GM12873 (cell line): ENCODE measurements at regions not wholly inside any gene's neighbourhood (a gene's known extent, or its start where the extent isn't known, plus 50 kb on each side); places are given as distances from the start of the nearest gene placed in this dataset.

Experiments
- CTCF ChIP-seq: IDR thresholded peaks from 2 replicates; pipeline ENCODE4 v1.5.1; 2012; ENCODE audit warnings: low read depth, mild to moderate bottlenecking, moderate library complexity, low read length, control low read depth; ENCODE audit not compliant: insufficient read depth; ENCODE audit errors: missing control alignments

GRCh38 chr2:237205561-237205971 is 119.9 kb downstream of the COPS8 start:
- no peak for TF ChIP-seq CTCF

- TF ChIP-seq CTCF: no peak
These were observed 122.0 kb downstream of the COPS8 start for GRCh38 chr2:237207646-237208045.

- TF ChIP-seq CTCF: no peak
These were observed 122.9 kb downstream of the COPS8 start for GRCh38 chr2:237208373-237209260.

GRCh38 chr2:237209885-237210284 is 124.2 kb downstream of the COPS8 start:
- TF ChIP-seq CTCF: no peak

GRCh38 chr2:237210297-237210696 is 124.6 kb downstream of the COPS8 start:
- TF ChIP-seq CTCF: no peak

GRCh38 chr2:237210763-237211162 is 125.1 kb downstream of the COPS8 start:
- TF ChIP-seq CTCF: no peak

- no peak for TF ChIP-seq CTCF
These were observed 127.8 kb downstream of the COPS8 start for GRCh38 chr2:237213315-237214022.
